ENCODE measurements at regions not wholly inside any gene's neighbourhood (a gene's known extent, or its start where the extent isn't known, plus 50 kb on each side); places are given as distances from the start of the nearest gene placed in this dataset.

DNA sequence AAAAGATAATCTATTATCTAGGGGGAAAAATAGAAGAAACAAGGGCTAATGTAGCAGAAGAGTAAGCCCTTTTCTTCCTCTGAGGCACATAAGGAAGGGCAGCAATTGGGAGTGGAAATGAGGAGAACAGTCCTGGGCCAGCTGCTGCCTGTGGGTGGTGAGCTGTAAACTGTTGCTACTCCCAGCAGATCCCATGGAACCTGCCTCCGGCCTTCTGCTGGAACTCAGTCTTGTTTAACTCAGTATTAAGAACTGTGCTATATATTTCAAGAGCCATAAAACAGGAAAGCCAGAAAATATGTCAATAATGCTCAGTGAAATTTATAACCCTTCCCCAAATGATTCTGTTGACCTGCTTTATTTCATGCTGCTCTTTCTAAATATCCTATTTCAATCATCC, 464.2 kb downstream of the COL12A1 start:
- Histone ChIP-seq H3K79me2 (ENCODE audit: insufficient read depth, low read length) (no peaks in the 10 kb centered on the region), H4K20me1 (ENCODE audit: insufficient read depth, low read length) (no peaks in the 10 kb centered on the region), H3K4me3 (ENCODE audit: low read depth in 1 of 2, low read length in 2 of 2) (no peak overlapping the region), H3K27ac (ENCODE audit: low read length) (no peak overlapping the region), H3K4me1 (ENCODE audit: insufficient read depth, low read length) (no peaks in the 10 kb centered on the region), H3K9ac (ENCODE audit: low read depth, low read length) (no peak overlapping the region), H3K9me3 (ENCODE audit: insufficient read depth, low read length, severe bottlenecking) (no peaks in the 10 kb centered on the region), H2AFZ (ENCODE audit: low read depth, low read length) (no peak overlapping the region), H3K36me3 (ENCODE audit: insufficient read depth, low read length) (no peaks in the 10 kb centered on the region), H3K4me2 (ENCODE audit: insufficient read depth, low read length) (no peak overlapping the region), H3K27me3 (ENCODE audit: insufficient read depth, low read length, poor library complexity) (no peaks in the 10 kb centered on the region)
- DNase-seq (no peak), ATAC-seq (ENCODE audit: insufficient read depth, low read depth) (no peak)
- TF ChIP-seq EZH2 (IDR thresholded peaks at IDR 0.05; ENCODE audit: borderline replicate concordance, low read depth, low read length, severe bottlenecking): no peak
- TF ChIP-seq, protein P1, sequence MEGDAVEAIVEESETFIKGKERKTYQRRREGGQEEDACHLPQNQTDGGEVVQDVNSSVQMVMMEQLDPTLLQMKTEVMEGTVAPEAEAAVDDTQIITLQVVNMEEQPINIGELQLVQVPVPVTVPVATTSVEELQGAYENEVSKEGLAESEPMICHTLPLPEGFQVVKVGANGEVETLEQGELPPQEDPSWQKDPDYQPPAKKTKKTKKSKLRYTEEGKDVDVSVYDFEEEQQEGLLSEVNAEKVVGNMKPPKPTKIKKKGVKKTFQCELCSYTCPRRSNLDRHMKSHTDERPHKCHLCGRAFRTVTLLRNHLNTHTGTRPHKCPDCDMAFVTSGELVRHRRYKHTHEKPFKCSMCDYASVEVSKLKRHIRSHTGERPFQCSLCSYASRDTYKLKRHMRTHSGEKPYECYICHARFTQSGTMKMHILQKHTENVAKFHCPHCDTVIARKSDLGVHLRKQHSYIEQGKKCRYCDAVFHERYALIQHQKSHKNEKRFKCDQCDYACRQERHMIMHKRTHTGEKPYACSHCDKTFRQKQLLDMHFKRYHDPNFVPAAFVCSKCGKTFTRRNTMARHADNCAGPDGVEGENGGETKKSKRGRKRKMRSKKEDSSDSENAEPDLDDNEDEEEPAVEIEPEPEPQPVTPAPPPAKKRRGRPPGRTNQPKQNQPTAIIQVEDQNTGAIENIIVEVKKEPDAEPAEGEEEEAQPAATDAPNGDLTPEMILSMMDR (IDR thresholded peaks at IDR 0.05; ENCODE audit: borderline replicate concordance, extremely low read depth, low read length, poor library complexity, severe bottlenecking): no peak

DNA sequence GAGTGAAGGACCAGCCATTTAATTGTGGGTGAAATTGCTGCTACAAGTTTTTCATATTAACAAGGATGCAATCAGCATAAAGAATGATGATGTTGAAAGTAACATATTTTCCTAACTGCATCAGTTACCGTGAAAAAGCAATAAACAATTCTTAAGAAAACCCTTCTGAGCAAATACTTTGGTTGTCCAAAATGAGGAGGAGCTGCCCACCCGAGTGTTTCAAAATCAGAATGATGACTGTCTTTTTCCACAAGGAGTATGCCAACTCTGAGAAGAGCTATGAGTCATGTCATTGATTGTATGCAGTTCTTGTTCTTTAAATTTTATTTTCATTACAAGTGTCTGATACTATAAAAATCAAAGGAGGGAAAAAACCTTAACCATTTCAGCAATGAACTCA, 470.5 kb downstream of the COL12A1 start:
- DNase-seq: no peak

DNA sequence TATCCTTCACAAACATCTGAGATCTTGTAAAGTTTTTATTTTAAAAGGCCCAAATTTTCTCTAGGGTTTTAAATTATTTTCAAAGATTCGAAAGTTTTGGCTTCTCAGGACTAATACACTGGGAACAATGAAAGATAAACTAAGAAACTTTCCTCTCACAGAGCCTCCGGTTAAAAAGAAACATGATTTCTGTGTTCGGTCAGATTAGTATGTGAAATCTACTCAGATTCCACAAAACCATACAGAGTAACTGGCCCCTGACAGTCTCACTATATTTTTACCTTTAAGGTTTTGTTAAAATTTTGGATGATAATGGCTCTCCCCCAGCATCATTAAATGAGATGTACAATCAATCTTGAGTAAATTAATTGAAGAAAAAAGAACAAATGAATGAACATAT, 471.0 kb downstream of the COL12A1 start:
- H4K20me1 ChIP-seq (ENCODE audit: insufficient read depth, low read length): no peaks in the 10 kb centered on the region
- no peaks in the 10 kb centered on the region for H3K9me3 ChIP-seq (ENCODE audit: insufficient read depth, low read length, severe bottlenecking)
- no peaks in the 10 kb centered on the region for H3K4me1 ChIP-seq (ENCODE audit: insufficient read depth, low read length)
- ATAC-seq (ENCODE audit: insufficient read depth, low read depth) (no peak), DNase-seq (no peak)
- no peak overlapping the region for H3K4me2 ChIP-seq (ENCODE audit: insufficient read depth, low read length)
- no peaks in the 10 kb centered on the region for H3K79me2 ChIP-seq (ENCODE audit: insufficient read depth, low read length)
- no peak overlapping the region for H3K4me3 ChIP-seq (ENCODE audit: low read depth in 1 of 2, low read length in 2 of 2)
- no peak overlapping the region for H3K9ac ChIP-seq (ENCODE audit: low read depth, low read length)
- H3K27me3 ChIP-seq (ENCODE audit: insufficient read depth, low read length, poor library complexity): no peaks in the 10 kb centered on the region
- H2AFZ ChIP-seq (ENCODE audit: low read depth, low read length): no peak overlapping the region
- no peak overlapping the region for H3K27ac ChIP-seq (ENCODE audit: low read length)
- TF ChIP-seq, protein P1 (IDR thresholded peaks at IDR 0.05; ENCODE audit: borderline replicate concordance, extremely low read depth, low read length, poor library complexity, severe bottlenecking): no peak
- no peak for TF ChIP-seq EZH2 (IDR thresholded peaks at IDR 0.05; ENCODE audit: borderline replicate concordance, low read depth, low read length, severe bottlenecking)
- no peaks in the 10 kb centered on the region for H3K36me3 ChIP-seq (ENCODE audit: insufficient read depth, low read length)

More for the DNA sequence above, 470.5 kb downstream of the COL12A1 start:
- no peak overlapping the region for H3K9ac ChIP-seq (ENCODE audit: low read depth, low read length)
- H3K36me3 ChIP-seq (ENCODE audit: insufficient read depth, low read length): no peaks in the 10 kb centered on the region
- H3K4me3 ChIP-seq (ENCODE audit: low read depth in 1 of 2, low read length in 2 of 2): no peak overlapping the region
- no peaks in the 10 kb centered on the region for H3K9me3 ChIP-seq (ENCODE audit: insufficient read depth, low read length, severe bottlenecking)
- no peaks in the 10 kb centered on the region for H4K20me1 ChIP-seq (ENCODE audit: insufficient read depth, low read length)
- H3K27ac ChIP-seq (ENCODE audit: low read length): no peak overlapping the region
- TF ChIP-seq EZH2 (IDR thresholded peaks at IDR 0.05; ENCODE audit: borderline replicate concordance, low read depth, low read length, severe bottlenecking): no peak
- TF ChIP-seq, protein P1 (IDR thresholded peaks at IDR 0.05; ENCODE audit: borderline replicate concordance, extremely low read depth, low read length, poor library complexity, severe bottlenecking): no peak
- H3K79me2 ChIP-seq (ENCODE audit: insufficient read depth, low read length): no peaks in the 10 kb centered on the region
- H3K4me2 ChIP-seq (ENCODE audit: insufficient read depth, low read length): no peak overlapping the region
- H3K27me3 ChIP-seq (ENCODE audit: insufficient read depth, low read length, poor library complexity): no peaks in the 10 kb centered on the region
- no peak overlapping the region for H2AFZ ChIP-seq (ENCODE audit: low read depth, low read length)
- no peak for ATAC-seq (ENCODE audit: insufficient read depth, low read depth)
- no peaks in the 10 kb centered on the region for H3K4me1 ChIP-seq (ENCODE audit: insufficient read depth, low read length)
